ENCODE measurements at regions not wholly inside any gene's neighbourhood (a gene's known extent, or its start where the extent isn't known, plus 50 kb on each side); places are given as distances from the start of the nearest gene placed in this dataset.

GRCh38 chr11:21911061-21911460 lies 281.8 kb upstream of the ANO5 start:
- TF ChIP-seq, protein P1, sequence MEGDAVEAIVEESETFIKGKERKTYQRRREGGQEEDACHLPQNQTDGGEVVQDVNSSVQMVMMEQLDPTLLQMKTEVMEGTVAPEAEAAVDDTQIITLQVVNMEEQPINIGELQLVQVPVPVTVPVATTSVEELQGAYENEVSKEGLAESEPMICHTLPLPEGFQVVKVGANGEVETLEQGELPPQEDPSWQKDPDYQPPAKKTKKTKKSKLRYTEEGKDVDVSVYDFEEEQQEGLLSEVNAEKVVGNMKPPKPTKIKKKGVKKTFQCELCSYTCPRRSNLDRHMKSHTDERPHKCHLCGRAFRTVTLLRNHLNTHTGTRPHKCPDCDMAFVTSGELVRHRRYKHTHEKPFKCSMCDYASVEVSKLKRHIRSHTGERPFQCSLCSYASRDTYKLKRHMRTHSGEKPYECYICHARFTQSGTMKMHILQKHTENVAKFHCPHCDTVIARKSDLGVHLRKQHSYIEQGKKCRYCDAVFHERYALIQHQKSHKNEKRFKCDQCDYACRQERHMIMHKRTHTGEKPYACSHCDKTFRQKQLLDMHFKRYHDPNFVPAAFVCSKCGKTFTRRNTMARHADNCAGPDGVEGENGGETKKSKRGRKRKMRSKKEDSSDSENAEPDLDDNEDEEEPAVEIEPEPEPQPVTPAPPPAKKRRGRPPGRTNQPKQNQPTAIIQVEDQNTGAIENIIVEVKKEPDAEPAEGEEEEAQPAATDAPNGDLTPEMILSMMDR (IDR thresholded peaks at IDR 0.05) = no peak
- TF ChIP-seq POLR2A (IDR thresholded peaks at IDR 0.05) (no peak), POLR2AphosphoS5 (IDR thresholded peaks at IDR 0.05) (no peak), EP300 (IDR thresholded peaks at IDR 0.05) (no peak)

Measured in sigmoid colon (tissue), 4 donors.